ENCODE measurements at regions not wholly inside any gene's neighbourhood (a gene's known extent, or its start where the extent isn't known, plus 50 kb on each side); places are given as distances from the start of the nearest gene placed in this dataset.
"Not testable (repeated sequence)": the region's sequence is repeated elsewhere in the genome, so short reads cannot be mapped to it uniquely, and the experiment has no call there.

- ATAC-seq (ENCODE audit: low FRiP score) (no peak), DNase-seq (ENCODE audit: low spot score) (no peak)
- no peak for TF ChIP-seq CTCF (IDR thresholded peaks at IDR 0.05)
Observed at GRCh38 chr5:92308679-92309078, 925.6 kb upstream of the ARRDC3 start.

- ATAC-seq (ENCODE audit: low FRiP score); DNase-seq (ENCODE audit: low spot score): not testable (repeated sequence)
Observed at GRCh38 chr5:92302356-92302755, 919.2 kb upstream of the ARRDC3 start.

GRCh38 chr5:92283521-92283920 lies 900.4 kb upstream of the ARRDC3 start:
- no peak for DNase-seq (ENCODE audit: low spot score)
- no peak for TF ChIP-seq CTCF (IDR thresholded peaks at IDR 0.05)
- ATAC-seq (ENCODE audit: low FRiP score) = no peak

GRCh38 chr5:92271750-92272149 lies 888.6 kb upstream of the ARRDC3 start:
- ATAC-seq (ENCODE audit: low FRiP score); DNase-seq (ENCODE audit: low spot score): not testable (repeated sequence)

GRCh38 chr5:92268343-92268742 lies 885.2 kb upstream of the ARRDC3 start:
- no peak for TF ChIP-seq CTCF (IDR thresholded peaks at IDR 0.05)
- DNase-seq (ENCODE audit: low spot score) (no peak), ATAC-seq (ENCODE audit: low FRiP score) (no peak)

GRCh38 chr5:92267830-92268229 lies 884.7 kb upstream of the ARRDC3 start:
- no peak for TF ChIP-seq CTCF (IDR thresholded peaks at IDR 0.05)
- ATAC-seq (ENCODE audit: low FRiP score) = no peak
- no peak for DNase-seq (ENCODE audit: low spot score)

- no peak for TF ChIP-seq CTCF (IDR thresholded peaks at IDR 0.05)
- no peak for DNase-seq (ENCODE audit: low spot score)
- ATAC-seq (ENCODE audit: low FRiP score) = no peak
Observed at GRCh38 chr5:92265804-92266203, 882.7 kb upstream of the ARRDC3 start.

- DNase-seq (ENCODE audit: low spot score); ATAC-seq (ENCODE audit: low FRiP score): not testable (repeated sequence)
Observed at GRCh38 chr5:92255605-92256004, 872.5 kb upstream of the ARRDC3 start.

GRCh38 chr5:92248518-92248917 lies 865.4 kb upstream of the ARRDC3 start:
- no peak for TF ChIP-seq CTCF (IDR thresholded peaks at IDR 0.05)
- DNase-seq (ENCODE audit: low spot score) (no peak), ATAC-seq (ENCODE audit: low FRiP score) (no peak)
